ENCODE measurements at regions not wholly inside any gene's neighbourhood (a gene's known extent, or its start where the extent isn't known, plus 50 kb on each side); places are given as distances from the start of the nearest gene placed in this dataset.

DNA sequence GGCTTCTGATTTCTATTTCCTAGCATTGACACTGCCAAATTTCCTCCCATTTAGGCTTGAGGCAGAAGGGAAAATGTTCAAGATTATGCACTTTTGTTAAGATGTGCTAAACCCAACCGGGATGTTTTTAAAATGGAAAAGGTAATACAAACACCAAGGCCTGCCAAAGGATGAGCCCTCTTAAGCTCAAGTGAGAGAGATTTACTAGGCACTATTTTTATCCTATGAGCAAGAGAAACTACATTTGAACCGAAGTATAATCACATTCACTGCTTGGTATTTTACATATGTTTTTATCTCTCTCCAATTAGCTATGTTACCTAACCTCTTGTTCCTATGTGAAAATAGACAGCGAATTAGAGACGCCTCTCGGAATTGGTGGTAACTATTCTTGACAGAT is 295.8 kb downstream of the GABRB3 start:
- Histone ChIP-seq H3K9me3 (ENCODE audit: control insufficient read depth in 2 of 2, insufficient read depth in 1 of 2, low read depth in 1 of 2, low read length in 1 of 2) (peaks cover 4% of the 10 kb centered on the region in 2 donors), H3K4me1 (ENCODE audit: control insufficient read depth in 2 of 2, insufficient read depth in 2 of 2, low read length in 1 of 2) (no peaks in the 10 kb centered on the region), H3K36me3 (ENCODE audit: control insufficient read depth in 2 of 2, insufficient read depth in 2 of 2, low read length in 1 of 2) (no peaks in the 10 kb centered on the region), H3K27ac (ENCODE audit: low read depth in 2 of 2, low read length in 1 of 2) (no peak overlapping the region), H3K27me3 (ENCODE audit: control insufficient read depth in 1 of 2, insufficient read depth in 2 of 2, low read length in 2 of 2) (no peaks in the 10 kb centered on the region), H3K4me3 (ENCODE audit: low read depth in 1 of 2, low read length in 2 of 2) (no peak overlapping the region)
- WGBS, 2 donors = 83 to 84% methylated on average over 5 of the region's 5 CpGs

DNA sequence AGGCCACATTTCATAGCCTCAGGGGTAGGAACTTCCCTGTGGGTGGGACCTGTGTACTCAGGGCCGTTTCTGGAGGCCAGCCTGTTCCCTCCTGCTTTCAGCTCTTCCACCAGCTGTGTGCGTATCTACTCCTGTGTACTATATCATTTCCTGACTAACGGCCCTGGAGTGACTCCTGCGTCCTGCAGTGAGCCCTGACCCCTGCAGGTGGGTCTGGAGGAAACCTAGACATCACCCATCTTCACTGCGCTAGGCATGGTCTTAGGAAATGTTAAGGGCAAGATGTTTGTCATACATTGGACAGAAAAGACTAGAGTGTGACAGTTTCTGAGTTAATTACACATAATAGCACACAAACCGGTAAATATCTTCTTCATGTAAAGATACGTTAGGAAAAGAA is 297.3 kb downstream of the GABRB3 start:
- H3K4me1 ChIP-seq (ENCODE audit: control insufficient read depth in 2 of 2, insufficient read depth in 2 of 2, low read length in 1 of 2) = no peaks in the 10 kb centered on the region
- no peaks in the 10 kb centered on the region for H3K27me3 ChIP-seq (ENCODE audit: control insufficient read depth in 1 of 2, insufficient read depth in 2 of 2, low read length in 2 of 2)
- no peaks in the 10 kb centered on the region for H3K36me3 ChIP-seq (ENCODE audit: control insufficient read depth in 2 of 2, insufficient read depth in 2 of 2, low read length in 1 of 2)
- H3K4me3 ChIP-seq (ENCODE audit: low read depth in 1 of 2, low read length in 2 of 2) = no peak overlapping the region
- peaks cover 4% of the 10 kb centered on the region in 2 donors for H3K9me3 ChIP-seq (ENCODE audit: control insufficient read depth in 2 of 2, insufficient read depth in 1 of 2, low read depth in 1 of 2, low read length in 1 of 2)
- 74 to 76% methylated on average over 7 of the region's 7 CpGs for WGBS, 2 donors
- H3K27ac ChIP-seq (ENCODE audit: low read depth in 2 of 2, low read length in 1 of 2) = no peak overlapping the region

DNA sequence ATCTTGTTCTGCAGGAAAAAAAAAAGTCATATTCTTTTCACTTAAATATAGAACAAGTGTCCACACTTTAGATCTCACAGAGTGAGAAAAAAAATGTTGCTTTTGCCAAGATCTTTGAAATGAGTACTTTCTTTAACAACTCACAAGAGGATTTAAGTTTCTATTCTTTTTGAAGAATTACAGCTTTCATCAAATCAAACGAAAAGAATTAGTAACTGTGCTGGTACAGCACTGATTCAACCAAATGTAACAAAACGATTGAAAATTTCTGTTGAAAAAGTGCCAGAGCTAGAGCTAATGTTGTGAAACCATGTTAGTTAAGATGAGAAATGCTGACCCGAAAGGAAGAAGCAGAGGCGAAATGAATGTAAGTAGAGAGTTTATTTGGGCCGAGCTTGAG is 300.2 kb downstream of the GABRB3 start:
- WGBS, 2 donors = 56 to 58% methylated on average over 5 of the region's 5 CpGs

DNA sequence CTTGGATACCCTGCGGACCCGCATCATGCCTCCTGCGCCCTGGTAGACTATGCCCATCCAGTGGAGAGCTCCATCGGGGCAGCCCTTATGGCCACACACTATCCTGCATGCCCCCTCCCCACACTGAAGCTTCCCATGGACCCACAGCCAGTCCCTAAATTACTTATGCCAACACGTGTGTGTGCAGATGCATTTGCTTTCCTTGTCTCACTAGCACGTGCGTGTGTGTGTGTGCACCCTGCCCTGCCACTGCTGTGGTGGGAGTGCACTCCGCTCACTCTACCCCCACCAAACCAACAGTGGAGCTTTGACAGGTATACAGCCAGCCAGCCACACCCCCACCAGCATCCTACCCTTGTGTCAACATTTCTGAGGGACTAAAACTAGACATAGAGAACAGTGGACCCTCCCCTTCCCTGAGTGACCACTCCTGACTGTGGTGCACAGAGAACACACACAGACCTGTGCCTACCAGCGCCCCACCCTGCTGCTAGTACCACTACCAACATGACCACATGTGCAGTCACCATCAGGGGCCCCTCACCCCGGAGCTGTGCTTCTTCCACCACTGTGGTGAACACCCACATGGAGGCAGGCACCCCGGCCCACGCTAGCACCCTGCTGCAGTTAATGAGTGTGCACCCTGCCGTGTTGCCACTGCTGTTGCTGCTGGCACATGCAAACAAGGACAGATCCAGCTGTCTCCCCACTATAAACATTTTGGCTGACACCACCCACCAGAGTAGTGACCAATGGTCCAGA is 310.8 kb downstream of the GABRB3 start:
- H3K4me1 ChIP-seq (ENCODE audit: control insufficient read depth in 2 of 2, insufficient read depth in 2 of 2, low read length in 1 of 2) = no peaks in the 10 kb centered on the region
- H3K36me3 ChIP-seq (ENCODE audit: control insufficient read depth in 2 of 2, insufficient read depth in 2 of 2, low read length in 1 of 2) = no peaks in the 10 kb centered on the region
- H3K27me3 ChIP-seq (ENCODE audit: control insufficient read depth in 1 of 2, insufficient read depth in 2 of 2, low read length in 2 of 2) = no peaks in the 10 kb centered on the region
- H3K27ac ChIP-seq (ENCODE audit: low read depth in 2 of 2, low read length in 1 of 2) = no peak overlapping the region
- 80 to 86% methylated on average over 13 of the region's 13 CpGs for WGBS, 2 donors
- peaks cover 9 to 12% of the 10 kb centered on the region in 2 donors for H3K9me3 ChIP-seq (ENCODE audit: control insufficient read depth in 2 of 2, insufficient read depth in 1 of 2, low read depth in 1 of 2, low read length in 1 of 2)
- no peak overlapping the region for H3K4me3 ChIP-seq (ENCODE audit: low read depth in 1 of 2, low read length in 2 of 2)

More for the DNA sequence above, 300.2 kb downstream of the GABRB3 start:
- Histone ChIP-seq H3K4me1 (ENCODE audit: control insufficient read depth in 2 of 2, insufficient read depth in 2 of 2, low read length in 1 of 2) (no peaks in the 10 kb centered on the region), H3K36me3 (ENCODE audit: control insufficient read depth in 2 of 2, insufficient read depth in 2 of 2, low read length in 1 of 2) (no peaks in the 10 kb centered on the region), H3K27me3 (ENCODE audit: control insufficient read depth in 1 of 2, insufficient read depth in 2 of 2, low read length in 2 of 2) (no peaks in the 10 kb centered on the region), H3K4me3 (ENCODE audit: low read depth in 1 of 2, low read length in 2 of 2) (no peak overlapping the region), H3K9me3 (ENCODE audit: control insufficient read depth in 2 of 2, insufficient read depth in 1 of 2, low read depth in 1 of 2, low read length in 1 of 2) (peaks cover 0 to 2% of the 10 kb centered on the region in 2 donors), H3K27ac (ENCODE audit: low read depth in 2 of 2, low read length in 1 of 2) (no peak overlapping the region)

DNA sequence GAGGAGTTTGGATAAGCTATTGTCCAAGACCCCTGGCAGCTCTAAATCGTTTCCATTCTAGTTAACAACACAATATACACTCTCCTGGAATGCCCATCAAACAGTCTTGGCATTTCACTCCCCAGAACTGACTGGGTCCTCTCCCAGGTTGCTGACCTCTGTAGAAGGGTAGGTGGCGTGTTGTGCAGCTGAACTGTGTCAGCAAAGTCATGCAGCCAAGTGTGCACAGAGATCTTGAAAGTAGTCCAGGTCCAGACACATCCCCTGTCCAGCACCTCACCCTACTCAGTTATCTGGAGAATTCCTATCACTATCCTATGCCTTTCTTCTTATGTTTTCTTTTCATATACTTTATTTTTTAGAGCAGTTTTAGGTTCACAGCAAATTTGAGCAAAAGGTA is 312.7 kb downstream of the GABRB3 start:
- 42 to 50% methylated on average over 2 of the region's 2 CpGs for WGBS, 2 donors
- H3K4me1 ChIP-seq (ENCODE audit: control insufficient read depth in 2 of 2, insufficient read depth in 2 of 2, low read length in 1 of 2) = no peaks in the 10 kb centered on the region

DNA sequence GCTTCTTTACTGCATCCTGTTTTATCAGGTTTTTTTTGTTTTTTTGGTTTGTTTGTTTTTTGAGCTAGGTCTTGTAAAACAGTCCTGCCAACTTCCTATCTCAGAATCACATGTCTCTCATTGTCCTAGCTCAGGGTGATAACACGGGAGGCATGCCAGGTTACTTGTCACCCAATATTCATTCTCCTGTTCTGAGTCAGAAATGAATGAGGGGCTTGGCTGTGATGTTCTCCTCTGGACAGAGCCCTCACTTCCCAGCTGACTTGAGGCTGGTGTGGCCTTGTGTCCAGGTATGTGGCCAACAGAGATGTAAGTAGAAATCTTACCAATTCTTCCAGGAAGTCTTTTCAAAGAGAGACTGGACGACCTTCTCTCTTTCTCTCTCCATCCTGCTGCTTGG is 317.0 kb downstream of the GABRB3 start:
- Histone ChIP-seq H3K36me3 (ENCODE audit: control insufficient read depth in 2 of 2, insufficient read depth in 2 of 2, low read length in 1 of 2) (no peaks in the 10 kb centered on the region), H3K9me3 (ENCODE audit: control insufficient read depth in 2 of 2, insufficient read depth in 1 of 2, low read depth in 1 of 2, low read length in 1 of 2) (peaks cover 3 to 14% of the 10 kb centered on the region in 2 donors), H3K4me1 (ENCODE audit: control insufficient read depth in 2 of 2, insufficient read depth in 2 of 2, low read length in 1 of 2) (no peaks in the 10 kb centered on the region), H3K4me3 (ENCODE audit: low read depth in 1 of 2, low read length in 2 of 2) (no peak overlapping the region), H3K27me3 (ENCODE audit: control insufficient read depth in 1 of 2, insufficient read depth in 2 of 2, low read length in 2 of 2) (no peaks in the 10 kb centered on the region), H3K27ac (ENCODE audit: low read depth in 2 of 2, low read length in 1 of 2) (no peak overlapping the region)
- 42 to 46% methylated on average over 2 of the region's 2 CpGs for WGBS, 2 donors

More for the DNA sequence above, 312.7 kb downstream of the GABRB3 start:
- no peak overlapping the region for H3K27ac ChIP-seq (ENCODE audit: low read depth in 2 of 2, low read length in 1 of 2)
- H3K27me3 ChIP-seq (ENCODE audit: control insufficient read depth in 1 of 2, insufficient read depth in 2 of 2, low read length in 2 of 2) = no peaks in the 10 kb centered on the region
- H3K36me3 ChIP-seq (ENCODE audit: control insufficient read depth in 2 of 2, insufficient read depth in 2 of 2, low read length in 1 of 2) = no peaks in the 10 kb centered on the region
- H3K4me3 ChIP-seq (ENCODE audit: low read depth in 1 of 2, low read length in 2 of 2) = no peak overlapping the region
- peaks cover 9 to 20% of the 10 kb centered on the region in 2 donors for H3K9me3 ChIP-seq (ENCODE audit: control insufficient read depth in 2 of 2, insufficient read depth in 1 of 2, low read depth in 1 of 2, low read length in 1 of 2)

DNA sequence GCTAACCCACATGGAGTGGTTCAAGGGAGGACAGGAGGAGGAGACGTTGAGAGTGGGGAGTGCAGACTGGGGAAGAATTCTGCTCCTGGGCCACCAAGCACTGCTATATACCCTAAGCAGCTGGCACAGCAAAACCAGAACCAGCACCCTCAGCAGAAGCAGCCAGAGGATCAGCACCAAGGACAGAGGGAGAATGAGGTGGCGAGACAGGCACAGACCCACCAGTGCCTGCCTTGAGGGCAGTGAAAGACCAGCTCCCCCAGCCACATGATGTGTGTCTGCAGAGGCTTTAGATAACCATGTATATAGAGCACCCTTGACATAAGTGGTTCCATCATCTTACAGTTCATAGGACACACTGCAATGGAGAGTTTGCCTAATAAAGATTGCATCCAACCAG is 319.0 kb downstream of the GABRB3 start:
- Histone ChIP-seq H3K9me3 (ENCODE audit: control insufficient read depth in 2 of 2, insufficient read depth in 1 of 2, low read depth in 1 of 2, low read length in 1 of 2) (peaks cover 3 to 16% of the 10 kb centered on the region in 2 donors), H3K36me3 (ENCODE audit: control insufficient read depth in 2 of 2, insufficient read depth in 2 of 2, low read length in 1 of 2) (no peaks in the 10 kb centered on the region), H3K27ac (ENCODE audit: low read depth in 2 of 2, low read length in 1 of 2) (no peak overlapping the region), H3K4me1 (ENCODE audit: control insufficient read depth in 2 of 2, insufficient read depth in 2 of 2, low read length in 1 of 2) (no peaks in the 10 kb centered on the region), H3K4me3 (ENCODE audit: low read depth in 1 of 2, low read length in 2 of 2) (no peak overlapping the region), H3K27me3 (ENCODE audit: control insufficient read depth in 1 of 2, insufficient read depth in 2 of 2, low read length in 2 of 2) (no peaks in the 10 kb centered on the region)
- 43 to 48% methylated on average over 2 of the region's 2 CpGs for WGBS, 2 donors

DNA sequence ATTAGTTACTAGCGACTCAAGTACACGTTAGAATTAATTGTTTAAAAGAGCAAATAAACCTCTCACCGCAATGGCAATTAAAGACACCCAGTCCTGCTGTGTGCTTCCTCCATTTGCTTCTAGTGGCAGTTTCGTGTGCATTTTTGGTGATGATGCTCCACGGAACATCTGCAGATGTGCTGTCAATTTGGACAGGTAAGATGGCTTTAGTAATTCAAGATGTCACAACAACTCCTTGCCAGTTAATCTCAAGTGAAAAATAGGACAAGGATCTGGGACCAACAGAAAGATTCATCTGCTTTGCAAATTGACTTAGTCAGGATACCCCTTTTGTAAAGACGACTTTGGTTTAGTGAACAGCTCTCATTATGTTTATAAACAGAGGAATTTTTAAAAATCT is 320.9 kb downstream of the GABRB3 start:
- H3K36me3 ChIP-seq (ENCODE audit: control insufficient read depth in 2 of 2, insufficient read depth in 2 of 2, low read length in 1 of 2) = no peaks in the 10 kb centered on the region
- H3K27me3 ChIP-seq (ENCODE audit: control insufficient read depth in 1 of 2, insufficient read depth in 2 of 2, low read length in 2 of 2) = no peaks in the 10 kb centered on the region
- WGBS, 2 donors = 67 to 72% methylated on average over 6 of the region's 6 CpGs
- H3K9me3 ChIP-seq (ENCODE audit: control insufficient read depth in 2 of 2, insufficient read depth in 1 of 2, low read depth in 1 of 2, low read length in 1 of 2) = peaks cover 3 to 15% of the 10 kb centered on the region in 2 donors
- H3K4me1 ChIP-seq (ENCODE audit: control insufficient read depth in 2 of 2, insufficient read depth in 2 of 2, low read length in 1 of 2) = no peaks in the 10 kb centered on the region
- no peak overlapping the region for H3K27ac ChIP-seq (ENCODE audit: low read depth in 2 of 2, low read length in 1 of 2)
- no peak overlapping the region for H3K4me3 ChIP-seq (ENCODE audit: low read depth in 1 of 2, low read length in 2 of 2)

DNA sequence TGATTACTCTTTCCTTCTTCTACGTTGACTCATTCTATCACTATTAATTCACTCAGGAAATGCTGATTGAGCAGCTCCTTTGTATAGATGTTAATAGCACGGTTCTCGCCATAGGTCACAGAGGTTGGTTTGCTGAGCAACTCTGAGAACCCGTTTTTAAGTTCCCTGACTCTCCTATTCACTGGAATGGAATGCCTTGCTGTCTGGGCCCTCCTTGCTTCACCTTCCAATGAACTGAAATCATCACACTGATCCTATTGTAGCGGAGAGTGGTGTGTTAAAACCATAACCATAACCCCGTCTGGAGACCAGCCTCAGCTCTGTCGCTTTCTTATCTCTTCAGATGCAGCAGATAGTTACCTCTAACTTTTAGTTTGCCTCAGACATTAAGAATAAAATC is 323.6 kb downstream of the GABRB3 start:
- Histone ChIP-seq H3K36me3 (ENCODE audit: control insufficient read depth in 2 of 2, insufficient read depth in 2 of 2, low read length in 1 of 2) (no peaks in the 10 kb centered on the region), H3K4me3 (ENCODE audit: low read depth in 1 of 2, low read length in 2 of 2) (no peak overlapping the region), H3K9me3 (ENCODE audit: control insufficient read depth in 2 of 2, insufficient read depth in 1 of 2, low read depth in 1 of 2, low read length in 1 of 2) (peaks cover 3 to 5% of the 10 kb centered on the region in 2 donors), H3K4me1 (ENCODE audit: control insufficient read depth in 2 of 2, insufficient read depth in 2 of 2, low read length in 1 of 2) (no peaks in the 10 kb centered on the region), H3K27me3 (ENCODE audit: control insufficient read depth in 1 of 2, insufficient read depth in 2 of 2, low read length in 2 of 2) (no peaks in the 10 kb centered on the region), H3K27ac (ENCODE audit: low read depth in 2 of 2, low read length in 1 of 2) (no peak overlapping the region)
- WGBS, 2 donors = 50 to 60% methylated on average over 7 of the region's 7 CpGs

DNA sequence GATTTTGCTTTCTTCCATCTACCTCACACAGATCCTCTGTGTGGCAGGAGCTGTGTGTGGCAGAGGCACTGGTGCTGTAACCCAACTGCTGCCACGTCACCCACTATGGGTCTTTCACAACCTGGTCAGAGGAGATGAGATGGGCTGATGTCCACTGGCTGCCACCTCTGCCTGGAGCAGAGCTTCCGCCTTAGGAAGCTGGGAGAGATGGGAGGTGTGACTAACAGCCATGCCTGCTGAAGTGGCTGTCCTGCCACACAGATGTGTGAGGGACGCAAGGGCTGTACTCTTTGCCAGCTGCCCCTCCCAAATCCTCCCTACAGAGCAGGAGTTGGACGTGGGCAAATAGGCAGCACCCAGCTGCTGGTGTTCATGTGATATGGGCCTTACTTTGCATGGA is 329.5 kb downstream of the GABRB3 start:
- H3K36me3 ChIP-seq (ENCODE audit: control insufficient read depth in 2 of 2, insufficient read depth in 2 of 2, low read length in 1 of 2) = no peaks in the 10 kb centered on the region
- H3K4me3 ChIP-seq (ENCODE audit: low read depth in 1 of 2, low read length in 2 of 2) = no peak overlapping the region
- H3K9me3 ChIP-seq (ENCODE audit: control insufficient read depth in 2 of 2, insufficient read depth in 1 of 2, low read depth in 1 of 2, low read length in 1 of 2) = peaks cover 3 to 6% of the 10 kb centered on the region in 2 donors
- H3K27ac ChIP-seq (ENCODE audit: low read depth in 2 of 2, low read length in 1 of 2) = no peak overlapping the region
- 80 to 82% methylated on average over 4 of the region's 4 CpGs for WGBS, 2 donors
- H3K4me1 ChIP-seq (ENCODE audit: control insufficient read depth in 2 of 2, insufficient read depth in 2 of 2, low read length in 1 of 2) = no peaks in the 10 kb centered on the region
- no peaks in the 10 kb centered on the region for H3K27me3 ChIP-seq (ENCODE audit: control insufficient read depth in 1 of 2, insufficient read depth in 2 of 2, low read length in 2 of 2)
